ENCODE measurements at regions not wholly inside any gene's neighbourhood (a gene's known extent, or its start where the extent isn't known, plus 50 kb on each side); places are given as distances from the start of the nearest gene placed in this dataset.

DNA sequence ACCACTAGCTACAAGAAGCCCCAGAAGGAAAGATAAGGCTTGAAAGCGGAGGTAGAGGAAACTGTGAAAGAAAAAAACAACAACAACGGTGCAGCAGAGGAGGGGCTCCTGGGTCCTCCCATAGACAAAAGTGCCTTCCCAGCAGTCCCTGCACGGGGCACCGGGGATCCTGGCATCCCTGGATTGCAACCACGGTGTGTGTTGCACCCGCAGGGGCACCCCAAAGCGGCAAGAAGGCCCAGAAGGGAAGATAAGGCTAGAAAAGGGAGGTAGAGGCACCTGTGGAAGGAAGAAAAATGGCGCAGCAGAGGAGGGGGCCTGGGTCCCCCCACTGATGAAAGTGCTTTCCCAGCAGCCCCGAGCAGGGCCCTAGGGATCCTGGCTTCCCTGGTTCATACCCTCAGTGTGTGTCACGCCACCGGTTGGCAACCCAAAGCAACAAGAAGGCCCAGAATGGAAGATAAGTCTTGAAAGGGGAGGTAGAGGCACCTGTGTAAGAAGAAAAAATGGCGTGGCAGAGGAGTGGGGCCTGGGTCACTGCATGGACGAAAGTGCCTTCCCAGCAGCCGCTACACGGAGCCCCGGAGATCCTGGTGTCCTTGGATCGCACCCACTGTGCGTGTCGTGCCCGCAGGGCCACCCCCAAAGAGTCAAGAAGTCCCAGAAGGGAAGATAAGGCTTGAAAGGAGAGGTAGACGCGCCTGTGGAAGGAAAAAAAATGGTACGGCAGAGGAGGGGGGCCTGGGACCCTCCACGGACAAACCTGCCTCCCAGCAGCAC is 281.0 kb downstream of the ALG10 start (continued):
- TF ChIP-seq, protein P1, sequence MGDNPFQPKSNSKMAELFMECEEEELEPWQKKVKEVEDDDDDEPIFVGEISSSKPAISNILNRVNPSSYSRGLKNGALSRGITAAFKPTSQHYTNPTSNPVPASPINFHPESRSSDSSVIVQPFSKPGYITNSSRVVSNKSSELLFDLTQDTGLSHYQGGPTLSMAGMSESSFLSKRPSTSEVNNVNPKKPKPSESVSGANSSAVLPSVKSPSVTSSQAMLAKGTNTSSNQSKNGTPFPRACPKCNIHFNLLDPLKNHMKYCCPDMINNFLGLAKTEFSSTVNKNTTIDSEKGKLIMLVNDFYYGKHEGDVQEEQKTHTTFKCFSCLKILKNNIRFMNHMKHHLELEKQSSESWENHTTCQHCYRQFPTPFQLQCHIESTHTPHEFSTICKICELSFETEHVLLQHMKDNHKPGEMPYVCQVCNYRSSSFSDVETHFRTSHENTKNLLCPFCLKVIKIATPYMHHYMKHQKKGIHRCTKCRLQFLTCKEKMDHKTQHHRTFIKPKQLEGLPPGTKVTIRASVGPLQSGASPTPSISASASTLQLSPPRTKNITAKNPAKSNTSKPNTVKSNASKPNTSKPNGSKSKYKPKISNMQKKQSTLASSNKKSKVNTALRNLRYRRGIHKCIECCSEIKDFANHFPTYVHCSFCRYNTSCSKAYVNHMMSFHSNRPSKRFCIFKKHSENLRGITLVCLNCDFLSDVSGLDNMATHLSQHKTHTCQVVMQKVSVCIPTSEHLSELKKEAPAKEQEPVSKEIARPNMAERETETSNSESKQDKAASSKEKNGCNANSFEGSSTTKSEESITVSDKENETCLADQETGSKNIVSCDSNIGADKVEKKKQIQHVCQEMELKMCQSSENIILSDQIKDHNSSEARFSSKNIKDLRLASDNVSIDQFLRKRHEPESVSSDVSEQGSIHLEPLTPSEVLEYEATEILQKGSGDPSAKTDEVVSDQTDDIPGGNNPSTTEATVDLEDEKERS (tag by site-specific recombination; IDR thresholded peaks at IDR 0.05), result no peak
- TF ChIP-seq ZNF169 (tag by site-specific recombination; IDR thresholded peaks at IDR 0.05) (no peak), ZNF121 (tag by site-specific recombination; IDR thresholded peaks at IDR 0.05) (no peak), IKZF3 (tag by site-specific recombination; IDR thresholded peaks at IDR 0.05) (no peak), ZBTB6 (tag by site-specific recombination; IDR thresholded peaks at IDR 0.05) (no peak), ZNF776 (tag by site-specific recombination; IDR thresholded peaks at IDR 0.05; ENCODE audit: borderline replicate concordance) (no peak)
- TF ChIP-seq, protein P2, sequence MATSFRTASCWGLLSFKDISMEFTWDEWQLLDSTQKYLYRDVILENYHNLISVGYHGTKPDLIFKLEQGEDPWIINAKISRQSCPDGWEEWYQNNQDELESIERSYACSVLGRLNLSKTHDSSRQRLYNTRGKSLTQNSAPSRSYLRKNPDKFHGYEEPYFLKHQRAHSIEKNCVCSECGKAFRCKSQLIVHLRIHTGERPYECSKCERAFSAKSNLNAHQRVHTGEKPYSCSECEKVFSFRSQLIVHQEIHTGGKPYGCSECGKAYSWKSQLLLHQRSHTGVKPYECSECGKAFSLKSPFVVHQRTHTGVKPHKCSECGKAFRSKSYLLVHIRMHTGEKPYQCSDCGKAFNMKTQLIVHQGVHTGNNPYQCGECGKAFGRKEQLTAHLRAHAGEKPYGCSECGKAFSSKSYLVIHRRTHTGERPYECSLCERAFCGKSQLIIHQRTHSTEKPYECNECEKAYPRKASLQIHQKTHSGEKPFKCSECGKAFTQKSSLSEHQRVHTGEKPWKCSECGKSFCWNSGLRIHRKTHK (tag by site-specific recombination; IDR thresholded peaks at IDR 0.05), result no peak

- Histone ChIP-seq H3K4me1 (ENCODE audit: control insufficient read depth, insufficient read depth, low read length) (no peaks in the 10 kb centered on the region), H3K4me3 (ENCODE audit: low read depth, low read length) (no peak overlapping the region), H3K9me3 (ENCODE audit: control insufficient read depth, insufficient read depth, low read depth, low read length) (no peaks in the 10 kb centered on the region), H3K27ac (ENCODE audit: extremely low read depth, low read depth, low read length) (no peak overlapping the region), H3K36me3 (ENCODE audit: control insufficient read depth in 2 of 2, insufficient read depth in 1 of 2, low read length in 2 of 2) (no peaks in the 10 kb centered on the region)
- CTCF ChIA-PET, result no interaction called here
- POLR2A ChIA-PET, result no interaction called here
- TF ChIP-seq ZNF473 (tag by site-specific recombination; IDR thresholded peaks at IDR 0.05) (no peak), ZNF169 (tag by site-specific recombination; IDR thresholded peaks at IDR 0.05) (no peak), ZNF629 (tag by site-specific recombination; IDR thresholded peaks at IDR 0.05) (no peak), ZNF776 (tag by site-specific recombination; IDR thresholded peaks at IDR 0.05; ENCODE audit: borderline replicate concordance) (no peak), ZNF292 (tag by site-specific recombination; IDR thresholded peaks at IDR 0.05; ENCODE audit: borderline replicate concordance, low read depth) (no peak), ZNF311 (tag by site-specific recombination; IDR thresholded peaks at IDR 0.05; ENCODE audit: borderline replicate concordance) (no peak)
Observed at GRCh38 chr12:34304001-34304400, 281.7 kb downstream of the ALG10 start.

GRCh38 chr12:34304546-34304945 is 282.2 kb downstream of the ALG10 start:
- ChIA-PET CTCF (no interaction called here), POLR2A (no interaction called here)
- Histone ChIP-seq H3K36me3 (ENCODE audit: control insufficient read depth in 2 of 2, insufficient read depth in 1 of 2, low read length in 2 of 2) (no peaks in the 10 kb centered on the region), H3K27ac (ENCODE audit: extremely low read depth, low read depth, low read length) (no peak overlapping the region), H3K4me1 (ENCODE audit: control insufficient read depth, insufficient read depth, low read length) (no peaks in the 10 kb centered on the region), H3K9me3 (ENCODE audit: control insufficient read depth, insufficient read depth, low read depth, low read length) (no peaks in the 10 kb centered on the region), H3K4me3 (ENCODE audit: low read depth, low read length) (no peak overlapping the region)
- TF ChIP-seq ZNF416 (tag by site-specific recombination; IDR thresholded peaks at IDR 0.05) (no peak), ZNF560 (tag by site-specific recombination; IDR thresholded peaks at IDR 0.05; ENCODE audit: borderline replicate concordance) (no peak), ZNF311 (tag by site-specific recombination; IDR thresholded peaks at IDR 0.05; ENCODE audit: borderline replicate concordance) (no peak), ZBTB10 (tag by site-specific recombination; IDR thresholded peaks at IDR 0.05) (no peak), ZNF10 (tag by site-specific recombination; IDR thresholded peaks at IDR 0.05) (no peak), ZNF202 (tag by site-specific recombination; IDR thresholded peaks at IDR 0.05; ENCODE audit: borderline replicate concordance) (no peak), ZNF777 (tag by site-specific recombination; IDR thresholded peaks at IDR 0.05; ENCODE audit: borderline replicate concordance) (no peak), IKZF3 (tag by site-specific recombination; IDR thresholded peaks at IDR 0.05) (no peak), MYNN (tag by site-specific recombination; IDR thresholded peaks at IDR 0.05; ENCODE audit: borderline replicate concordance) (no peak), ZXDB (tag by site-specific recombination; IDR thresholded peaks at IDR 0.05) (no peak), ZNF404 (tag by site-specific recombination; IDR thresholded peaks at IDR 0.05) (no peak), ZNF792 (tag by site-specific recombination; IDR thresholded peaks at IDR 0.05) (no peak)
- TF ChIP-seq, protein P3, sequence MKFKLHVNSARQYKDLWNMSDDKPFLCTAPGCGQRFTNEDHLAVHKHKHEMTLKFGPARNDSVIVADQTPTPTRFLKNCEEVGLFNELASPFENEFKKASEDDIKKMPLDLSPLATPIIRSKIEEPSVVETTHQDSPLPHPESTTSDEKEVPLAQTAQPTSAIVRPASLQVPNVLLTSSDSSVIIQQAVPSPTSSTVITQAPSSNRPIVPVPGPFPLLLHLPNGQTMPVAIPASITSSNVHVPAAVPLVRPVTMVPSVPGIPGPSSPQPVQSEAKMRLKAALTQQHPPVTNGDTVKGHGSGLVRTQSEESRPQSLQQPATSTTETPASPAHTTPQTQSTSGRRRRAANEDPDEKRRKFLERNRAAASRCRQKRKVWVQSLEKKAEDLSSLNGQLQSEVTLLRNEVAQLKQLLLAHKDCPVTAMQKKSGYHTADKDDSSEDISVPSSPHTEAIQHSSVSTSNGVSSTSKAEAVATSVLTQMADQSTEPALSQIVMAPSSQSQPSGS (tag by site-specific recombination; IDR thresholded peaks at IDR 0.05; ENCODE audit: low read depth), result no peak
